HG03378 (cell line): ENCODE measurements at regions not wholly inside any gene's neighbourhood (a gene's known extent, or its start where the extent isn't known, plus 50 kb on each side); places are given as distances from the start of the nearest gene placed in this dataset.
"Not testable (repeated sequence)": the region's sequence is repeated elsewhere in the genome, so short reads cannot be mapped to it uniquely, and the experiment has no call there.

Experiments used
- ATAC-seq: cut with Tn5 transposase; IDR thresholded peaks from one replicate; pipeline ENCODE4 v1.9.1; 2021; ENCODE audit warnings: mild to moderate bottlenecking, moderate library complexity; ENCODE audit not compliant: unreplicated experiment

DNA sequence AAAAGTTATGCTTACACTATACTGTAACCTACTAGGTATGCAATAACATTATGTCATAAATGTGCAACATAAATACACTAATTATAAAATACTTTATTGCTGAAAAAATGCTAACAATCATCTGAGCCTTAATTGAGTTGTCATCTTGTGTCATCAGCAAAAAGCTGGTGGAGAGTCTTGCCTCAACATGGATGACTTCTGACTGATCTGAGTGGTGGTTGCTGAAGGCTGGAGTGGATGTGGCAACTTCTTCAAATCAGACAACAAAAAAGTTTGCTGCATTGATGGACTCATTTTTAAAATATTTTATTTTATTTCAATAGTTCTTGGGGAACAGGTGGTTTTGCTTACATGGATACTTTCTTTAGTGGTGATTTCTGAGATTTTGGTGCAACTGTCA, 93.9 kb upstream of the AMN1 start:
- ATAC-seq = no peak

DNA sequence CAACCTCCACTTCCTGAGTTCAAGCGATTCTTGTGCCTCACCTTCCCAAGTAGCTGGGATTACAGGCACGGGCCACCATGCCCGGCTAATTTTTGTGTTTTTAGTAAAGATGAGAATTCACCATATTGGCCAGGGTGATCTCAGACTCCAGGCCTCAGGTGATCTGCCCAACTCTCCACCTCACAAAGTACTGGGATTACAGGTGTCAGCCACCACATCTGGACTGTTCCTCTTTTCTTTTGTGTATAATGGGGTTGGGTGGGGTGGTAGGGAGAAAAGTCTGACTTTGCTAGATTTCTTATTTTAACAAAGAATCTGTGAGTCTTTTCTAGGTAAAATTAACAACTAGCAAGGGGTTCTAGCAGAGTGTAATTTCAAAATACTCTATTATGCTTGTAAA, 92.7 kb upstream of the AMN1 start:
- ATAC-seq = no peak

DNA sequence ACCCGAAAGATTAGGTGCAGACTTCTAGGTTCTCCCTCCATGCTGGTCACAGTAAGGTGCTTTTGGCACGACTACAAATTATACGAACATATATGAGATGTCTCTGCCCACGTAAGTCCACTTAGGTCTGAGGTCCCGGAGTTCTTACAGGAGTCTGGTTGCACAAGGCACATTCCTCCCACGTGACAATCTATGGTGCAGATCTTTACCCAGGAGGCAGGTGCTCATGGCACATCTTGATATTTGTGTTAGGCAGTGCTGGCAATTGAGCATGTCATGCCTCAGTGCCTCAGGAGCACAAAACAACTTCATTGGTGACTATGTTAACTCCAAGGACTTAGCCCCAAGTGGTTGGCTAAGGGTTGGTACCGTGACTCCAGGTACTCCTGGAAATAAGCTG, 92.0 kb upstream of the AMN1 start:
- no peak for ATAC-seq

DNA sequence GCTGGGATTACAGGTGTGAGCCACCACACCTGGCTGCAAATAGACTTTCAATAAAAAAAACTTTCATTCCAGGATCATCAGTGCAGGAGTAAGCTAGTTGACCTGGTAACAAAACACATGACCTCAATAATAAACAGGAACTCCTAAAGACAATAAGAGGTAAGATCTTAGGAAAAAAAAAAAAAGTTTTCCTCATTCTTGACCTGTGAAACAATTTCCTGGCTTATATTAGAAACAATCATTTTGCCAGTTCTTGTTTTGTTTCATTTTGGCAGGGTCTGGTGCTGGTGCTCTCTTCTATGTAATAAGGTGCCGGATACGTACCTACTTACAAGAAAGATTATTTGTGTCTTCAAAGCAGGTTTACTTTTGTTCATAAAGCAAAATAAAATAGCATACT, 90.6 kb upstream of the AMN1 start:
- no peak for ATAC-seq

DNA sequence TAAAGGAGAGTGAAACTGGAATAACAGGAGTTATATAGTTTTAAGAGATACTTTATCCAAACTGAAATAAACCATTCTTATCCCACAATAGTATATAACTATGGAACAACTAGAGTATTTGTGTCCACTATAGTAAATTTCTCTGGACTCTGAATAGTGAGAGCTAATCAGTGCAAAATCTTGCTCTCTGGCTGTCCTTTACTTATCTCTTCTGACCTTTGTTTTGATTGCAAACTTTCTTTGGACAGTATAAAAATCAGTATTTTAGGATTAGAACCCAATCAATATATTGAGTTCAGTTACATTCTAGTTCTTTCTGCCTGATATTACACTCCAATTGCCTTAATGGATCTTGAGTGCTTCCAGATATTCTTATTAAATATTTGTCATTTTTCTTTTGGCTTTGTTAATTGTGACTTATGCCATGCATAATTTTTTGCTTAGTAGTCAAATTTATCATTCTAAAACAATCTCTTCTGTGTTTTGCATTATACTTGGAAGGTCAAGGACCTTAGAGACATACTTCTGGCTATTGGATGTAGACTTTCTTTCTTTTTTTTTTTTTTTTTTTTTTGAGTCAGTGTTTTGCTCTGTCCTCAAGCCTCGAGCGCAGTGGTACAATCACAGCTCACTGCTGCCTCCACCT, 89.9 kb upstream of the AMN1 start:
- ATAC-seq = no peak

DNA sequence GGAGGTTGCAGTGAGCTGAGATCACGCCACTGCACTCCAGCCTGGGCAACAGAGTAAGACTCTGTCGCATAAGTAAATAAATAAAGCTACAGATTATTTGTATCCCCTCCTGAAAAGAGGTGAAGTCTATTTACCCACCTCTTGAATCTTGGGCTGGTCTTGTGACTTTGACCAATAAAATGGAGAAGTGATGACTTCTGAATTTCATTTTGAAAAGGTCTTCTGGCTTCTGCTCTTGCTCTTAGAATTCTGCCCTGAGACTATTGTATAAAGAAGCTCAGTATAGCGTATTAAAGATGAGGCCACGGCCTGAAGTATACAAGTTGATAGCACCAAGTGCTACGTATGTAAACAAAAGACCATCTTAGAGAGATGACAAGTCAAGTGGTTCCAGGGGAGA, 88.3 kb upstream of the AMN1 start:
- ATAC-seq = no peak

DNA sequence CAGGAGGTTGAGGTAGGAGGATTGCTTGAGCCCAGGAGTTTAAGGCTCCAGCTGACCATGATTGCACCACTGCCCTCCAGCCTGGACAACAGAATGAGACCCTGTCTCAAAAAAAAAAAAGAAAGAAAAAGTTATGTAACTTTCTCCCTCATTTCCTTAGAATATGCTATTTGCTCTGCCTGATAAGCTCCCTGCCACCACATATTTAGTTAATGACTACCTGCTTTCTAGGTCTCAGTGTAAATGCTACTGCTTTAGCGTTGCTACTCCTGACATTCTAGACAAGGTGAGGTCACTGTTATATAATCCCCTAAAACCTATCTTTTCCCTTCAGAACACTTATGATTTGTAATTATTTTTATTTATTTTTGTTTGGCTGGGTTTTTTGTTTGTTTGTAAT, 86.3 kb upstream of the AMN1 start:
- ATAC-seq = no peak

DNA sequence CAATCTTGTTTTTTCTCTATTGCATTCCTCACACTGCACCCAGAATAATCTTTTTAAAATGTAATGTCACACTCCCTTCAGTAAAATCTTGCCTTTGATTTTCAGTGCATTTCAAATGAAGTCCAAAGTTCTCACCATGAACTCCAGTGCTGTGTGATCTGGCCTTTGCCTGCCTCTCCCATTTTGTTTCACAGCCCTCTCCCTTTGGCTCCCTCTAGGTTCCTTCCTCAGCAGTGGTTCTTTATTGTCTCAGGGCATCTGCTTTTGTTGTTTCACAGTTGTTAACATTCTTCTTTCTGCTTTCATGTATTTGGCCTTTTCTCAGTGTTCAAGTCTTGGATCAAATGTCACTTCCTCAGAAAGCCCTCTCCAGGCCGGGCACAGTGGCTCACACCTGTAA, 84.5 kb upstream of the AMN1 start:
- no peak for ATAC-seq

DNA sequence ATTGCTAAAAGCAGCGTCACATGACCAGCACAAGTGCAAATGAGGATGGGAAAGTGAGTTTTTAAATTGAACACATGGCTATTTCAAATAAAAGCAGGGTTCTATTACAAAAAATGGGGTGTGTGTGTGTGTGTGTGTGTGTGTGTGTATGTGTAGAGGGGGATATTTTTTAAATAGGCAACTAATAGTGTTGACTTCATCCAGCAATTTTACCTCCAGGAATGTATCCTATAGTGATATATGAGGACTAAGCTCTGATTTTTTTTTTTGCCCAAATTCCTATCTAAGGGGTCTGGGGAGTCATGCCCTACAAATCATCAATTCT, 78.9 kb upstream of the AMN1 start:
- ATAC-seq = no peak

DNA sequence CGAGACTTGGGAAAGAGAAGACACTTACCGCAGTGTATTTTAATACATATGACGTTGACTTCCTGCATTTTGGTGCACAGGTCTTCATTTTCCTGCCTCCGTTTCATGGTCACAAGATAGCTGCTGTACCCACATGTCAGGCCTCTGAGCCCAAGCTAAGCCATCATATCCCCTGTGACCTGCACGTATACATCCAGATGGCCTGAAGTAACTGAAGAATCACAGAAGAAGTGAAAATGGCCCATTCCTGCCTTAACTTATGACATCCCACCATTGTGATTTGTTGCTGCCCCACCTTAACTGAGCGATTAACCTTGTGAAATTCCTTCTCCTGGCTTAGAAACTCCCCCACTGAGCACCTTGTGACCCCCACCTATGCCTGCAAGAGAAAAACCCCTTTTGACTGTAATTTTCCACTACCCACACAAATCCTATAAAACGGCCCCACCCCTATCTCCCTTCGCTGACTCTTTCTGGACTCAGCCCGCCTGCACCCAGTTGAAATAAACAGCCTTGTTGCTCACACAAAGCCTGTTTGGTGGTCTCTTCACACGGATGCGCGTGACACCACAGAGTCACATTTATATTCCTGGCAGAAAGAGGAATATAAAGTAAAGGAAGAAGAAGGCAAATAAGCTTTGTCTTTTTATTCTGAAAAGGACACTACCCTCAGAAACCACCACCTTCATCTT, 78.4 kb upstream of the AMN1 start:
- not testable (repeated sequence) for ATAC-seq

DNA sequence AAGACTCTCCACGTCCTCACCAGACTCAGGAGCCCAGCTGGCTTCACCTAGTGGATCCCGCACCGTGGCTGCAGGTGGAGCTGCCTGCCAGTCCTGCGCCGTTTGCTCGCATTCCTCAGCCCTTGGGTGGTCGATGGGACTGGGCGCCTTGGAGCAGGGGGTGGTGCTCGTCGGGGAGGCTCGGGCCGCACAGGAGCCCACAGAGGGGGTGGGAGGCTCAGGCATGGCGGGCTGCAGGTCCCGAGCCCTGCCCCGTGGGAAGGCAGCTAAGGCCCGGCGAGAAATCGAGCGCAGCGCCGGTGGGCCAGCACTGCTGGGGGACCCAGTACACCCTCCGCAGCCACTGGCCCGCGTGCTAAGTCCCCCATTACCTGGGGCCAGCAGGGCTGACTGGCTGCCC, 76.9 kb upstream of the AMN1 start:
- not testable (repeated sequence) for ATAC-seq

DNA sequence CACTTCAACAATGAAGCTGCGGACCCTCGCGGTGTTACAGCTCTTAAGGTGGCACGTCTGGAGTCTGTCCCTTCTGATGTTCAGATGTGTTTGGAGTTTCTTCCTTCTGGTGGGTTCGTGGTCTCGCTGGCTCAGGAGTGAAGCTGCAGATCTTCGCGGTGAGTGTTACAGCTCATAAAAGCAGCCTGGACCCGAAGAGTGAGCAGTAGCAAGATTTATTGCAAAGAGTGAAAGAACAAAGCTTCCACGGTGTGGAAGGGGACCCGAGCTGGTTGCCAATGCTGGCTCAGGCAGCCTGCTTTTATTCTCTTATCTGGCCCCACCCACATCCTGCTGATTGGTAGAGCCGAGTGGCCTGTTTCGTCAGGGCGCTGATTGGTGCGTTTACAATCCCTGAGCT, 75.9 kb upstream of the AMN1 start:
- ATAC-seq = not testable (repeated sequence)

DNA sequence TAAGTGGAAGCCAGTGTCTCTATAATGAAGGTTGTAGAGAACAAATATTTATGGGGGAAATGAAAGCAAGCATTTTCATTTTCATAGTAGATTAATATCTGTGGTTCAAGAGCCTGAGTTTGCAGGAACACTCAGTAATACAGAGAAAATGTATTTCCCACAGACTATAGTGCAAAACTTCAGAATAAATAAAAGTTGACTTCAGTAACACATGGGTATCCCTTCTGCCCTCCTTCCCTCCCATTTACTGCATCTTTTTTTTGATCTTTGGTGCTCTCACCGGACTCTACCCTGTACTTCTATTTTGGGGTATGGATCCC, 75.3 kb upstream of the AMN1 start:
- ATAC-seq = peak; percentile 49

DNA sequence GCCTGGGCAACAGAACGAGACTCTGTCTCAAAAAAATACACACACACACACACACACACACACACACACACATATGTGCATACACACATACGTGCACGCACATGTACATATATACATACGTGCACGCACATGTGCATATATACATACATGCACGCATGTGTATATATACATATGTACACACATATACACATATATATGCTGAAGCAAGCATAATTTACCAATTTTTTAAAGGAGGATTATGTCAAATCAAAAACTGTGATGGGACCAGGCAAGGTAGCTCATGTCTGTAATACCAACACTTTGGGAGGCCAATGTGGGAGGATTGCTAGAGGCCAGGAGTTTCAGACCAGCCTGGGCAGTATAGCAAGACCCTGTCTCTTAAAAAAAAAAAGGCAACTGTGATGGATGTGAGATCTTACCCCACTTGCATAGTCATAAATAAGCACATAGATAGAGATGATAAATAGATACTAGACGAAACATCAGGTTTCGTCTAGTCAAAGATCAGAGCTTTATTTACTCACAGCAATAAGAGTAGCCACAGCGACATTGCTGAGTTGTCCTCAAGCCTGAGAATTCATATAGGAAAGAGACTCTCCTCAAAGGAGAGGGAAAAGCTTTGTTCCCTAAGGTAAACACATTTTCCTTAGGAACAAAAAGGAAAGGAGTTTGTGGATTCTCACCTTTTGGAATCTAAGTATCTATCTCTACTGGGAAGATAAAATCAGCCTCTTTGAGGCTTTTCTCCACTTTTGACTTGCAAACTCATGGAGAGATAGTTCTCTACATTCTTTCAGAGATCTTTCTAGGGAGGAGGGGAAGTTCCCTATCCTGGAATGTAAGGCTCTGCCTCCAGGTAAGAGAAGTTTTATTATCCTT, 74.7 kb upstream of the AMN1 start:
- ATAC-seq = no peak

DNA sequence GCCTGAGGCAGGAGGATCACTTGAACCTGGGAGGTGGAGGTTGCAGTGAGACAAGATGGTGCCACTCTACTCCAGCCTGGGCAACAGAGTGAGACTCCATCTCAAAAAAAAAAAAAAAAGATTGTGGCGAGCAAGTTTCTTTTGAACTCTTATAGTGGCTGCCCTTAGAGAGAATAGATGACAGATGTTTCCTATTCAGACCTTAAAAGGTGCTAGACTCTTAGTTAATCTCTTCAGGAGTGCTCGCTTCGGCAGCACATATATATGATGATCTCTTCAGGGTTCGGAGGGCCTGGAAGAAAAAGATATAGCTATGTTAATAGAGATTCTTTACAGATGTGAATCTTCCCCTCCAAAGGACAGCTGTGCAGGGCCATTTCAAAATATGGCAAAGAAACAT, 73.1 kb upstream of the AMN1 start:
- no peak for ATAC-seq

DNA sequence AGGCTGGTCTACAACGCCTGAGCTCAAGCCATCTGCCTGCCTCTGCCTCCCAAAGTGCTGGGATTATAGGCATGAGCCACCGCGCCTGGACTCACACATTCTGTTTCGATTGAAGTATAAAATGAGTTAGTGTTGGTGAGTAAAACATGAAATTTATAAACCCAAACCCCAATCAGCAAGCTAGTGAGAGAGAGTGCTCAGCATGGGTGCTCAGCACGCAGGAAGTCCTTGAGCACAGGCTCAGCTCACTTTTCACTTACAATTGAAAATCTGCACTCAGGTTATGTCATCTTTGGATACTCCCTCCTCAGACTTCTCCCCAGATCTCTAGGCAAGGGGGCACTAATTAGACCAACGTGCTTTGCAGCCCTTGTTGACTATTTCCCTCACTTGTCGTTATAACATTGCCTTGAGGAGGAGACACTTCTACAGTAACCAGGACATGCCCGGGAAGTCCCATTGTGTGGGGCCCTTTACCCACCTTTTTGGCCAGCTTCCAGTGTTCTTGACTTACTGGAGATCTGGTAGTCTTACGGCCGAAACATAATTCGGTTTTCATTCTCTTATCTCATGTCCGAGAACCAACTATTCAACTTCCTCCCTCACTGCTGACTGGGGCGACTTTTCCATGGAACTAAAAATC, 68.5 kb upstream of the AMN1 start:
- ATAC-seq = no peak

DNA sequence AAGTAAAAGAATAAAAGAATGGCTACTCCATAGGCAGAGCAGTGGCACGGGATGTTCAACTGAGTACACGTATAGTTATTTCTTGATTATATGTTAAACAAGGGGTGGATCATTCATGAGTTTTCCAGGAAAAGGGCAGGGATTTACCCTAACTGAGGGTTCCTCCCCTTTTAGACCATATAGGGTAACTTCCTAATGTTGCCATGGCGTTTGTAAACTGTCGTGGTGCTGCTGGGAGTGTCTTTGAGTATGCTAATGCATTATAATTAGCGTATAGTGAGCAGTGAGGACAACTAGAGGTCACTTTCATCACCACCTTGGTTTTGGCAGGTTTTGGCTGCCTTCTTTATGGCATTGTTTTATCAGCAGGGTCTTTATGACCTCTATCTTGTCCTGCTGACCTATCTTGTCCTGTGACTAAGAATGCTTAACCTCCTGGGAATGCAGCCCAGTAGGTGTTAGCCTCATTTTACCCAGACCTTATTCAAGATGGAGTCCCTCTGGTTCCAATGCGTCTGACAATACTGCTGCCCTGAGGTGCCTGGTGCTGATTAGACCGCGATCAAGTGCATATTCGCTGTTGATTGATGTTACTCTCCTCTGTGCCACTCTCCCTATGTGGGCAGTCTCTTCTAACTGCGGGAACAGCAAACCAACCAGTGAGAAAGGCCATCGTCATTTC, 67.6 kb upstream of the AMN1 start:
- no peak for ATAC-seq

DNA sequence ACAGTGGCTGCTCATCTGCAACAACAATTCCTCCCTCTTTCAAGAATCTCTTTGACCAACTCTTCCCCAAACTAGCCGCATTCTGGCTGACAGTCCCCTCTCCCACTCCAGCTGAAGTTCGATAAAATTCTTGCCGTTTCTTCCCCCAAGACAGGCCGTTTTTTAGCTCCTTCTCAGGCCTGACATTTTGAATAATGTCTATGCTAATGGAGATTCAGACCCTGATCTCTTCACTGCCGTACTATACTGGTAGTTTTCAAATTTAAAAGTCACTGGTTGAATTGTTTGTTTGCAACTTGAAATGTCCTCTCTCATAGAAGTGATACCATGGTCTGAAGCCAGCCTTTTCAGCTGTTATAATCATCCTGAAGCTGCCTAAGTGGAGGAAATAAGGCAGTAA, 65.9 kb upstream of the AMN1 start:
- no peak for ATAC-seq

DNA sequence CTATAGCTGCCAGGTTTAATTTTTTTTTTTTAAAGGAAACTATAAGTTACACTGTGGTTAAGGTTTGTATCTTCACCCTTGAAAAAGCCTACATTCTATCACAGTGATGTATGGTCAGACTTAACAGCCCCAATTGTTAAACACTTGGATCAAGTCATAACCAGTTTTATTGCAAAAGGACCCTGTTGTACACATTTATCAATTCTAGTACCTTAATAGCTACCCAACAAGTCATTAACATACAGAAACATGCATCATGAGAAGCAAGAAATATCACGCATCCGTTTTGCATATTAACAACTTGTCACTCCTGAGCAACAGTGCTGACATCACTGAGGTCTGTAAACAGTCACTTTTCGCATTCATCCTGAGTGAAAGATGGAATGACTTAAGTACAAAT, 62.4 kb upstream of the AMN1 start:
- ATAC-seq = not testable (repeated sequence)

DNA sequence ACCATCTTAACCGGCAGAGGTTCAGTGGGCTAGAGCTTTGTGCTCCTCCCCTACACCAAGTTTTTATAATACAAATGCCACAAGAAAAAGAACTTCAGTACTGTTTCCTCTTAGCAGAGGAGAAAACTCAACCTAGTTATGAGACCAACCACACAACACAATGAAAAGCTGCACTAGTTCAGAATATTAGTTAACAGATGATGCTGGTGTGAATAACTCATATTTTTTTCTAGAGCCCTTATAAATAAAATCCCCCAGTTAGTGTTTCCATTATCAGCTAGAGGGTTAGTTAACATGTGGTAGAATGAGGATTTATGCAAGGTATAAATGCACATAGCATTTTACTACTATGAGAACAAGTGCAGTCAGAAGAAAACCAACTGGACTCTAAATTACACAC, 61.9 kb upstream of the AMN1 start:
- ATAC-seq = no peak

DNA sequence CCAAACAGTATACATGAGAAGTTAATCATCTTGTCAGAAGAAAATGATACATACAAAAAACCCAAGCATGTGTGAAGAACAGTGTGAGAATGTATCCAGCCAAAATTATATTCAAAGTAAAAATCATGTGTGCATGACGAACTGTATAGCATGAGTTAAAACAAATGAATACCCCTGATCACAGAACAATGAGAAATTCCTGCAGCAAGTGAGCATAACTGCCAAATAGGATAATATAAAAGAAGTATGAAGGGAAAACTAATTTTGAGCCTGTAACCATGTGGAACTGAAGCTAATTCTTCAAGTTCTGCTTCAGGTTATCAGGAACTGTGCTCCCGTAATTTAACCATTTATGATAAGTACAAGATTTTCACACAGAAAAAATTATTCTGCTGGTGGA, 56.5 kb upstream of the AMN1 start:
- ATAC-seq = no peak
